ENCODE measurements at regions not wholly inside any gene's neighbourhood (a gene's known extent, or its start where the extent isn't known, plus 50 kb on each side); places are given as distances from the start of the nearest gene placed in this dataset.

DNA sequence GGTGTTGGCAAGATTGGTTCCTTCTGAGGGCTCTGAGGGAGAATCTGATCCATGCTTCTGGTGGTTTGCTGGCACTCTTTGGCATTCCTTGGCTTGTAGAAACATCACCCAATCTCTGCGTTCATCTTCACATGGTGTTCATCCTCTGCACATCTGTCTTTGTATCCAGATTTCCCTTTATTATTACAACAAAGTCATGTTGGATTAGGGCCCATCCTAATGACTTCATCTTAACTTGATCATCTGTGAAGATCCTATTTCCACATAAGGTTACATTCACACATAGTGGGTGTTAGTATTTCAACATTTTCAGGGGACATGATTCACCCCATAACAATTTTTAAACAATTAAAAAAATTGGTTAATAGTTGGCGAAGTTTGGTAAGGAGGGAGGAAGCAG lies 177.4 kb upstream of the CWC22 start:
- no peak for DNase-seq (ENCODE audit: low read depth in 1 of 2, low spot score in 1 of 2)
- H3K27ac ChIP-seq (replicated peaks) = no peak overlapping the region
- no peak overlapping the region for H3K4me3 ChIP-seq (replicated peaks; ENCODE audit: insufficient read depth, low read length)
- TF ChIP-seq, protein P1, sequence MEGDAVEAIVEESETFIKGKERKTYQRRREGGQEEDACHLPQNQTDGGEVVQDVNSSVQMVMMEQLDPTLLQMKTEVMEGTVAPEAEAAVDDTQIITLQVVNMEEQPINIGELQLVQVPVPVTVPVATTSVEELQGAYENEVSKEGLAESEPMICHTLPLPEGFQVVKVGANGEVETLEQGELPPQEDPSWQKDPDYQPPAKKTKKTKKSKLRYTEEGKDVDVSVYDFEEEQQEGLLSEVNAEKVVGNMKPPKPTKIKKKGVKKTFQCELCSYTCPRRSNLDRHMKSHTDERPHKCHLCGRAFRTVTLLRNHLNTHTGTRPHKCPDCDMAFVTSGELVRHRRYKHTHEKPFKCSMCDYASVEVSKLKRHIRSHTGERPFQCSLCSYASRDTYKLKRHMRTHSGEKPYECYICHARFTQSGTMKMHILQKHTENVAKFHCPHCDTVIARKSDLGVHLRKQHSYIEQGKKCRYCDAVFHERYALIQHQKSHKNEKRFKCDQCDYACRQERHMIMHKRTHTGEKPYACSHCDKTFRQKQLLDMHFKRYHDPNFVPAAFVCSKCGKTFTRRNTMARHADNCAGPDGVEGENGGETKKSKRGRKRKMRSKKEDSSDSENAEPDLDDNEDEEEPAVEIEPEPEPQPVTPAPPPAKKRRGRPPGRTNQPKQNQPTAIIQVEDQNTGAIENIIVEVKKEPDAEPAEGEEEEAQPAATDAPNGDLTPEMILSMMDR (IDR thresholded peaks at IDR 0.05; ENCODE audit: insufficient read depth, low read length) = no peak
- TF ChIP-seq POLR2AphosphoS5 (IDR thresholded peaks at IDR 0.05; ENCODE audit: low read depth) (no peak), GABPA (IDR thresholded peaks at IDR 0.05; ENCODE audit: low read depth) (no peak), SPI1 (IDR thresholded peaks at IDR 0.05; ENCODE audit: borderline replicate concordance, low read depth) (no peak)
- TF ChIP-seq, protein P2, sequence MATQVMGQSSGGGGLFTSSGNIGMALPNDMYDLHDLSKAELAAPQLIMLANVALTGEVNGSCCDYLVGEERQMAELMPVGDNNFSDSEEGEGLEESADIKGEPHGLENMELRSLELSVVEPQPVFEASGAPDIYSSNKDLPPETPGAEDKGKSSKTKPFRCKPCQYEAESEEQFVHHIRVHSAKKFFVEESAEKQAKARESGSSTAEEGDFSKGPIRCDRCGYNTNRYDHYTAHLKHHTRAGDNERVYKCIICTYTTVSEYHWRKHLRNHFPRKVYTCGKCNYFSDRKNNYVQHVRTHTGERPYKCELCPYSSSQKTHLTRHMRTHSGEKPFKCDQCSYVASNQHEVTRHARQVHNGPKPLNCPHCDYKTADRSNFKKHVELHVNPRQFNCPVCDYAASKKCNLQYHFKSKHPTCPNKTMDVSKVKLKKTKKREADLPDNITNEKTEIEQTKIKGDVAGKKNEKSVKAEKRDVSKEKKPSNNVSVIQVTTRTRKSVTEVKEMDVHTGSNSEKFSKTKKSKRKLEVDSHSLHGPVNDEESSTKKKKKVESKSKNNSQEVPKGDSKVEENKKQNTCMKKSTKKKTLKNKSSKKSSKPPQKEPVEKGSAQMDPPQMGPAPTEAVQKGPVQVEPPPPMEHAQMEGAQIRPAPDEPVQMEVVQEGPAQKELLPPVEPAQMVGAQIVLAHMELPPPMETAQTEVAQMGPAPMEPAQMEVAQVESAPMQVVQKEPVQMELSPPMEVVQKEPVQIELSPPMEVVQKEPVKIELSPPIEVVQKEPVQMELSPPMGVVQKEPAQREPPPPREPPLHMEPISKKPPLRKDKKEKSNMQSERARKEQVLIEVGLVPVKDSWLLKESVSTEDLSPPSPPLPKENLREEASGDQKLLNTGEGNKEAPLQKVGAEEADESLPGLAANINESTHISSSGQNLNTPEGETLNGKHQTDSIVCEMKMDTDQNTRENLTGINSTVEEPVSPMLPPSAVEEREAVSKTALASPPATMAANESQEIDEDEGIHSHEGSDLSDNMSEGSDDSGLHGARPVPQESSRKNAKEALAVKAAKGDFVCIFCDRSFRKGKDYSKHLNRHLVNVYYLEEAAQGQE (IDR thresholded peaks at IDR 0.05; ENCODE audit: insufficient replicate concordance, low read depth) = no peak
- no peaks in the 10 kb centered on the region for H3K27me3 ChIP-seq (ENCODE audit: insufficient read depth, poor library complexity, severe bottlenecking)

DNA sequence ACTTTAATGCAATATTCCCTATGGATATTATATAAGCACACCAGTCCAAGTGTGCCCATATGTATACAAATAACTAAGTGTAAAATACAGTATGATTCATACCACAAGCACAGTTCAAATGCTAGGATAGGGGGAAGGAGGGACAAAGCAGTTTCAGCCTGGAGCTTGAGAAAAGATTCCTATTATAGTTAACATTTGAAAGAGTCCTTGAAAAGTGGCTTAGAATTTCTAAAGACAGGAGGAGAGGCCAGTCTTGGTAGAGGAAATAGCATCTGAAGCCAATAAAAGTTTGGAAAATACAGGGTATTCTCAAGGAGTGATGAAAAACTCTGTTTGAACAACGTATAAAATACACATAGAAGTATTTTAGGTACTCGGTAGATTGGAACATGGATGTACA lies 173.4 kb upstream of the CWC22 start:
- Histone ChIP-seq H3K27me3 (ENCODE audit: insufficient read depth, poor library complexity, severe bottlenecking) (no peaks in the 10 kb centered on the region), H3K4me3 (replicated peaks; ENCODE audit: insufficient read depth, low read length) (no peak overlapping the region), H3K27ac (replicated peaks) (no peak overlapping the region)
- no peak for DNase-seq (ENCODE audit: low read depth in 1 of 2, low spot score in 1 of 2)
- TF ChIP-seq, protein P1 (IDR thresholded peaks at IDR 0.05; ENCODE audit: insufficient read depth, low read length) = no peak
- no peak for TF ChIP-seq GABPA (IDR thresholded peaks at IDR 0.05; ENCODE audit: low read depth)
- no peak for TF ChIP-seq POLR2AphosphoS5 (IDR thresholded peaks at IDR 0.05; ENCODE audit: low read depth)
- no peak for TF ChIP-seq SPI1 (IDR thresholded peaks at IDR 0.05; ENCODE audit: borderline replicate concordance, low read depth)
- TF ChIP-seq, protein P2 (IDR thresholded peaks at IDR 0.05; ENCODE audit: insufficient replicate concordance, low read depth) = no peak

DNA sequence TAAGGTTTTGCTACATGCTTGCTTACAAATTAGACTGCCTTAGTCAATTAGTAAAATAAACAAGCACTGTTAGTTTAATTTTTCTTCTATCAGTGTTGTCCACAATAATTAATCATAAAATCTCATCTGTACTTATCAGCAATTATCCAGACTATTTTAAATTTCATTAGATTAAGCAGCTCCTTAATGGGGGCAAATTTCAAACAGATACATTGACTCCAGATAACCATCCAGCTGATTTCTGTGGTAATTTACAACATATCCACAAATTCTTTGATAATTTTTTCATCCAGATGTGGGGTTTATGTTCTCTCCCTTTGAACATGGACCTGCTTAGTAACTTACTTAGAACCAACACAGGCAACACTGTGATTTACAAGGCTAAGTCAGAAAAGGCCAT lies 170.4 kb upstream of the CWC22 start:
- no peak overlapping the region for H3K4me3 ChIP-seq (replicated peaks; ENCODE audit: insufficient read depth, low read length)
- H3K27ac ChIP-seq (replicated peaks) = no peak overlapping the region
- no peak for DNase-seq (ENCODE audit: low read depth in 1 of 2, low spot score in 1 of 2)
- TF ChIP-seq SPI1 (IDR thresholded peaks at IDR 0.05; ENCODE audit: borderline replicate concordance, low read depth) (no peak), POLR2AphosphoS5 (IDR thresholded peaks at IDR 0.05; ENCODE audit: low read depth) (no peak), GABPA (IDR thresholded peaks at IDR 0.05; ENCODE audit: low read depth) (no peak)
- TF ChIP-seq, protein P1 (IDR thresholded peaks at IDR 0.05; ENCODE audit: insufficient read depth, low read length) = no peak
- TF ChIP-seq, protein P2 (IDR thresholded peaks at IDR 0.05; ENCODE audit: insufficient replicate concordance, low read depth) = no peak
- H3K27me3 ChIP-seq (ENCODE audit: insufficient read depth, poor library complexity, severe bottlenecking) = no peaks in the 10 kb centered on the region
